CD4-positive, CD25-positive, alpha-beta regulatory T cell (primary cell): ENCODE measurements at regions not wholly inside any gene's neighbourhood (a gene's known extent, or its start where the extent isn't known, plus 50 kb on each side); places are given as distances from the start of the nearest gene placed in this dataset.

Source experiments
- ATAC-seq, 2 donors: fragments of 150-1000 bp; cut with Tn5 transposase; one replicate each; pipeline ENCODE4 v1.10.0; 2021; ENCODE audit warnings: low read depth in 2 of 2, moderate number of reproducible peaks in 2 of 2, moderate library complexity in 1 of 2
- DNase-seq, 3 donors: peaks; one replicate each; pipeline versions ENCODE4 v3.0.0 to v3.0.0-alpha.2; 2012 to 2022; ENCODE audit warnings: mixed read lengths in 1 of 3
- H3K27ac ChIP-seq: one replicate; pipeline ENCODE4 v1.7.0; 2013; ENCODE audit warnings: mild to moderate bottlenecking, low read length; ENCODE audit not compliant: insufficient read depth, poor library complexity, severe bottlenecking
- H3K27me3 ChIP-seq: one replicate; pipeline ENCODE4 v1.7.0; 2013; ENCODE audit warnings: low read length; ENCODE audit not compliant: control insufficient read depth, insufficient read depth
- H3K36me3 ChIP-seq: one replicate; pipeline ENCODE4 v1.7.0; 2013; ENCODE audit warnings: mild to moderate bottlenecking, low read length, moderate library complexity; ENCODE audit not compliant: control insufficient read depth, insufficient read depth
- H3K4me1 ChIP-seq: 2 replicates; pipeline ENCODE4 v1.7.0; 2013; ENCODE audit warnings: mild to moderate bottlenecking, low read length; ENCODE audit not compliant: insufficient read depth, control insufficient read depth, poor library complexity, severe bottlenecking
- H3K4me3 ChIP-seq: one replicate; pipeline ENCODE4 v1.7.0; 2013; ENCODE audit warnings: low read depth, mild to moderate bottlenecking, low read length, moderate library complexity
- H3K9me3 ChIP-seq, 2 experiments: 1 replicate in 1 of 2; 2 replicates in 1 of 2; pipeline ENCODE4 v1.7.0; 2013; ENCODE audit warnings: low read length in 2 of 2, mild to moderate bottlenecking in 1 of 2, moderate library complexity in 1 of 2; ENCODE audit not compliant: control insufficient read depth in 2 of 2
- H3K27ac Mint-ChIP-seq, 3 donors: one replicate each; pipeline ENCODE4 v1.8.0; 2020 to 2022; ENCODE audit warnings: mild to moderate bottlenecking in 3 of 3, mixed read lengths in 3 of 3, moderate library complexity in 2 of 3
- H3K27me3 Mint-ChIP-seq: one replicate; pipeline ENCODE4 v1.8.0; 2022; ENCODE audit warnings: mild to moderate bottlenecking, mixed read lengths
- H3K36me3 Mint-ChIP-seq: one replicate; pipeline ENCODE4 v1.8.0; 2020; ENCODE audit warnings: mixed read lengths
- H3K4me1 Mint-ChIP-seq, 4 donors: one replicate each; pipeline ENCODE4 v1.8.0; 2020 to 2022; ENCODE audit warnings: mixed read lengths in 4 of 4, mild to moderate bottlenecking in 1 of 4
- H3K4me3 Mint-ChIP-seq, 4 donors: one replicate each; pipeline ENCODE4 v1.8.0; 2020 to 2022; ENCODE audit warnings: mild to moderate bottlenecking in 4 of 4, mixed read lengths in 4 of 4, moderate library complexity in 3 of 4
- H3K9me3 Mint-ChIP-seq, 7 donors: one replicate each; pipeline ENCODE4 v1.8.0; 2020 to 2022; ENCODE audit warnings: mixed read lengths in 7 of 7, mild to moderate bottlenecking in 3 of 7, moderate library complexity in 2 of 7

GRCh38 chr2:107276034-107276433 is 390.1 kb upstream of the ST6GAL2 start:
- Mint-ChIP-seq H3K27ac (peak overlapping the region in 1 of 3 donors; percentile 39), H3K9me3 (peaks cover 0 to 3% (median 0%) of the 10 kb centered on the region in 7 donors), H3K27me3 (no peaks in the 10 kb centered on the region), H3K4me3 (no peak overlapping the region), H3K4me1 (no peaks in the 10 kb centered on the region), H3K36me3 (no peaks in the 10 kb centered on the region)
- no peaks in the 10 kb centered on the region for H3K4me1 ChIP-seq
- no peaks in the 10 kb centered on the region for H3K27me3 ChIP-seq
- no peak for DNase-seq
- H3K4me3 ChIP-seq: no peak overlapping the region
- H3K36me3 ChIP-seq: no peaks in the 10 kb centered on the region
- H3K9me3 ChIP-seq: no peaks in the 10 kb centered on the region
- no peak for ATAC-seq
- H3K27ac ChIP-seq: no peak overlapping the region

- Mint-ChIP-seq H3K27me3 (no peaks in the 10 kb centered on the region), H3K27ac (no peak overlapping the region), H3K4me1 (no peaks in the 10 kb centered on the region), H3K9me3 (peaks cover 0 to 3% (median 0%) of the 10 kb centered on the region in 7 donors), H3K4me3 (no peak overlapping the region), H3K36me3 (no peaks in the 10 kb centered on the region)
- H3K36me3 ChIP-seq: no peaks in the 10 kb centered on the region
- no peaks in the 10 kb centered on the region for H3K9me3 ChIP-seq
- no peak overlapping the region for H3K27ac ChIP-seq
- DNase-seq: no peak
- H3K27me3 ChIP-seq: no peaks in the 10 kb centered on the region
- ATAC-seq: no peak
- no peaks in the 10 kb centered on the region for H3K4me1 ChIP-seq
- no peak overlapping the region for H3K4me3 ChIP-seq
Observed at GRCh38 chr2:107278672-107279071, 392.7 kb upstream of the ST6GAL2 start.

GRCh38 chr2:107281637-107282036 is 395.7 kb upstream of the ST6GAL2 start:
- no peak for DNase-seq
- H3K4me3 Mint-ChIP-seq: no peak overlapping the region
- no peak overlapping the region for H3K27ac Mint-ChIP-seq
- Histone ChIP-seq H3K27me3 (no peaks in the 10 kb centered on the region), H3K9me3 (no peaks in the 10 kb centered on the region), H3K36me3 (no peaks in the 10 kb centered on the region), H3K27ac (no peak overlapping the region), H3K4me3 (no peak overlapping the region), H3K4me1 (no peaks in the 10 kb centered on the region)
- H3K4me1 Mint-ChIP-seq: no peaks in the 10 kb centered on the region
- H3K36me3 Mint-ChIP-seq: no peaks in the 10 kb centered on the region
- no peak for ATAC-seq
- no peaks in the 10 kb centered on the region for H3K27me3 Mint-ChIP-seq
- peaks cover 0 to 2% (median 0%) of the 10 kb centered on the region in 7 donors for H3K9me3 Mint-ChIP-seq

- H3K27ac Mint-ChIP-seq: no peak overlapping the region
- no peak overlapping the region for H3K4me3 ChIP-seq
- H3K9me3 ChIP-seq: no peaks in the 10 kb centered on the region
- no peak overlapping the region for H3K27ac ChIP-seq
- no peaks in the 10 kb centered on the region for H3K4me1 Mint-ChIP-seq
- no peaks in the 10 kb centered on the region for H3K36me3 Mint-ChIP-seq
- H3K9me3 Mint-ChIP-seq: peaks cover 0 to 2% (median 0%) of the 10 kb centered on the region in 7 donors
- no peaks in the 10 kb centered on the region for H3K27me3 ChIP-seq
- no peaks in the 10 kb centered on the region for H3K36me3 ChIP-seq
- ATAC-seq (no peak), DNase-seq (no peak)
- H3K4me3 Mint-ChIP-seq: no peak overlapping the region
- H3K27me3 Mint-ChIP-seq: no peaks in the 10 kb centered on the region
- no peaks in the 10 kb centered on the region for H3K4me1 ChIP-seq
Observed at GRCh38 chr2:107282135-107282534, 396.2 kb upstream of the ST6GAL2 start.

- no peaks in the 10 kb centered on the region for H3K36me3 ChIP-seq
- Mint-ChIP-seq H3K36me3 (no peaks in the 10 kb centered on the region), H3K9me3 (peaks cover 0 to 2% (median 0%) of the 10 kb centered on the region in 7 donors), H3K4me3 (no peak overlapping the region), H3K4me1 (no peaks in the 10 kb centered on the region), H3K27me3 (no peaks in the 10 kb centered on the region), H3K27ac (no peak overlapping the region)
- no peaks in the 10 kb centered on the region for H3K4me1 ChIP-seq
- no peak for DNase-seq
- H3K27ac ChIP-seq: no peak overlapping the region
- H3K9me3 ChIP-seq: no peaks in the 10 kb centered on the region
- no peaks in the 10 kb centered on the region for H3K27me3 ChIP-seq
- H3K4me3 ChIP-seq: no peak overlapping the region
- no peak for ATAC-seq
Observed at GRCh38 chr2:107285621-107286299, 399.8 kb upstream of the ST6GAL2 start.

- Histone ChIP-seq H3K36me3 (no peaks in the 10 kb centered on the region), H3K9me3 (no peaks in the 10 kb centered on the region), H3K4me1 (no peaks in the 10 kb centered on the region), H3K27ac (no peak overlapping the region), H3K27me3 (no peaks in the 10 kb centered on the region), H3K4me3 (no peak overlapping the region)
- ATAC-seq (no peak), DNase-seq (no peak)
- H3K4me1 Mint-ChIP-seq: no peaks in the 10 kb centered on the region
- H3K4me3 Mint-ChIP-seq: no peak overlapping the region
- H3K27me3 Mint-ChIP-seq: no peaks in the 10 kb centered on the region
- no peak overlapping the region for H3K27ac Mint-ChIP-seq
- H3K36me3 Mint-ChIP-seq: no peaks in the 10 kb centered on the region
- H3K9me3 Mint-ChIP-seq: peaks cover 0 to 2% (median 0%) of the 10 kb centered on the region in 7 donors
Observed at GRCh38 chr2:107290041-107290440, 404.1 kb upstream of the ST6GAL2 start.

- no peak for ATAC-seq
- Mint-ChIP-seq H3K4me3 (no peak overlapping the region), H3K4me1 (no peaks in the 10 kb centered on the region), H3K27ac (no peak overlapping the region), H3K9me3 (peaks cover 0 to 6% (median 0%) of the 10 kb centered on the region in 7 donors), H3K36me3 (no peaks in the 10 kb centered on the region), H3K27me3 (no peaks in the 10 kb centered on the region)
- Histone ChIP-seq H3K4me1 (no peaks in the 10 kb centered on the region), H3K9me3 (no peaks in the 10 kb centered on the region), H3K27ac (no peak overlapping the region), H3K27me3 (no peaks in the 10 kb centered on the region), H3K4me3 (no peak overlapping the region), H3K36me3 (no peaks in the 10 kb centered on the region)
- no peak for DNase-seq
Observed at GRCh38 chr2:107303964-107304363, 418.0 kb upstream of the ST6GAL2 start.

- Histone ChIP-seq H3K27me3 (no peaks in the 10 kb centered on the region), H3K27ac (no peak overlapping the region), H3K4me1 (no peaks in the 10 kb centered on the region), H3K4me3 (no peak overlapping the region), H3K9me3 (no peaks in the 10 kb centered on the region), H3K36me3 (no peaks in the 10 kb centered on the region)
- no peaks in the 10 kb centered on the region for H3K4me1 Mint-ChIP-seq
- peaks cover 0 to 6% (median 0%) of the 10 kb centered on the region in 7 donors for H3K9me3 Mint-ChIP-seq
- DNase-seq (no peak), ATAC-seq (no peak)
- no peaks in the 10 kb centered on the region for H3K36me3 Mint-ChIP-seq
- H3K27ac Mint-ChIP-seq: no peak overlapping the region
- no peak overlapping the region for H3K4me3 Mint-ChIP-seq
- no peaks in the 10 kb centered on the region for H3K27me3 Mint-ChIP-seq
Observed at GRCh38 chr2:107305966-107306365, 420.0 kb upstream of the ST6GAL2 start.
